Hypothalamus (tissue), 51 donors: ENCODE measurements at regions not wholly inside any gene's neighbourhood (a gene's known extent, or its start where the extent isn't known, plus 50 kb on each side); places are given as distances from the start of the nearest gene placed in this dataset.

ENCODE experiments used
- DNase-seq, 51 donors: peaks; one replicate each; lab custom pipeline; 2025; lab: John Stamatoyannopoulos, UW

DNA sequence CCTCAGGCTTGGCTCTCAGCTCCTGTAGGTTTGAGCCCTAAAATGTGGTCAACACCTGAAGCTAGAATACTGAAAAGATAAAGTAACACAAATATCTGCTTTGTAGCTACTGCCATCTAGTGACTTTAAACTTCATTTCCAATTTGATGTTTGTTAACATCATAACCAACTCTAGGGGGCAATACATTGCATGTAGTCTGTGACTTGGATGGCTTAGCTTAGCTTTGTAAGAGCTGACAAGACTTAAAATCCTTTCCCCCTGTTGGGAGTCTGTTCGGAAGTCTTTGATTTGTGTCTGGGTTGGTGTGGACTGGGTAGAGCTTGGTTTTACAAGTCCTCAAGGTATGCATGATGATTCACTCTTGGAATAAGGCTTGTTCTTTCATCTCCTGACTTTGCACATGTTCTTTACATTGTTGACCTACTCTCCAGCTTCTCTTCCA, 51.7 kb downstream of the SCN11A start:
- peak in 2 of 51 donors; percentile 7 to 47 for DNase-seq

DNA sequence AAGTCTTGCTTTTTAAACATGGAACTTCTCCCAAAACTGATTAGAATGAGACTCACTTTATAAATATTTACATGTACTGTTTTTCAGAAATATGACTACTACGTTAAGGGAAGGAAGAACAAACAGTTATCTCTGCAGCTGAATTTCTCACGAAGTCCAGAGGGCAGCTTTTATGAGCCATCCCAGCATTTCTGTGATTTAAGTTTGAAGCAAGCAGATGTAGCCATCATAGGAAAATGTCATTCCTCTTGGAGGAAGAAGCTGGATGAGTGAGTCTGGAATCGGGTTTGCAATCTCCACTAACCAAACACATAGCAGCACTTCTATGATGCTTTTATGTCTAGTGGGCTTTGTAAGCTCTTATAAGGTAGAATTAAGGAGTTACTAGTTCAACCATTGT, 53.7 kb downstream of the SCN11A start:
- DNase-seq = no peak

DNA sequence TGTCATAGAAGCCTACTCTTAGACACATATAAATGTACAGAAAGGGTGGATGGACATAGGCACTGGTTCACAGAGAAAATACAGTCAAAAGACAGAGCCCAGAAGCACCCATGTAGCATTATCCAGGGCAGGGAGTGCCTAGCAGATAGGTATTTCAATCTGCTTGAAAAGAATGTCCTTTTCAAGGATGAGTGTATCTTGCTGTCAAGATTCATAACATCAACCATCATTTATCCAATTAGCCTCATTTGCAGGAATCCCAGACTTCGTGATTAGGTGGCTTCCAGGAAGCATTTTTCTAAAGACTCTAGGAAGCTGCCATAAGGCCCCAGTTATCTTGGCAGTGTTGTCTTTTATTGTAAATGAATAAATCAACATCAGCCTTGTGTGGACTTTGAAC, 55.6 kb downstream of the SCN11A start:
- DNase-seq = no peak

DNA sequence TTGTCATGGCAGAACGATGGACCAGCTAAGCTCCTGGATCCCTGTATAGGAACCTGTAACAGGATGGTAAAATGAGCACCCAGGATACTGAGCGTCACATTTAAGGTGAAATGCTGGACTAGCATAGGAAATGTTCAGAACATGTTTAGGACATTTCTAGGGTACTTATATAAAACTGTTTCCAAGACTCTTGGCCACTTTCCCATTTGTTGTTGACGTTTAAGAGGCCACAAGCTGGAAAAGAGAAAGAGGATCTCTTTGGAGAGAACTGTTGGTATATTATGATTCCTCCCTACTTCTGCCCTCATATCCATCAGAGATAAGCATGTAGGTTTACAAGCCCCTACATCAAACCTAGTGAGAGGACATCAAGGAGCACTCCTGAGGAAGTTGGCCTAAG, 57.5 kb downstream of the SCN11A start:
- DNase-seq = no peak

DNA sequence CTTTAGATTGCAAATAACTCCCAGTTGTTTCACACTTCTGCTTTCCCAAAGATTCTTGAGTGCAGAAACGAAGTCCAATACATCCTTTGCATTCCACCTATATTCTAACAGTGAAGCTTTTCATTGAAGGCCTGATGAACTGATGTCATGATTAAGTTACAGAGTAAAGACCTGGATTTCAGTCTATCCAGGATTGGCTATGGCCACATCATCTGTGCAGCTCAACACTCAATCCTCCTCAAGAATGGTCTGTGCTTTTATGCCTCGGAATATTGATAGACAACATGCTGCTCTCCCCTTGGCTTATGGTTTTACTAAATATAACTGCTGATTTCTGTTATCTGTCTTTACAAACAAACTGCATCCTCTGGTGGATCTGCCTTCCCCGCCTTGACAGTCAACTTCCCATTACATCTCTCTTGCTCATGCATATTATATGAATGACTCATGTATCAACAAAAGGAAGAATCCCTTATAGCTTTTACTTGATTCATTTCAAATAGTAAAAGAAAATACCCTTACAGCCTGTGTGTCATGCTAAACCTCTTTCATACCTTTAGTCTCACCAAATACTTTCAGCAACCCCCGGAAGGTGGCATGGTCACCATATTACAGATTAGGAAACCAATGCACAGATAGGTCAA, 59.5 kb downstream of the SCN11A start:
- DNase-seq = no peak

DNA sequence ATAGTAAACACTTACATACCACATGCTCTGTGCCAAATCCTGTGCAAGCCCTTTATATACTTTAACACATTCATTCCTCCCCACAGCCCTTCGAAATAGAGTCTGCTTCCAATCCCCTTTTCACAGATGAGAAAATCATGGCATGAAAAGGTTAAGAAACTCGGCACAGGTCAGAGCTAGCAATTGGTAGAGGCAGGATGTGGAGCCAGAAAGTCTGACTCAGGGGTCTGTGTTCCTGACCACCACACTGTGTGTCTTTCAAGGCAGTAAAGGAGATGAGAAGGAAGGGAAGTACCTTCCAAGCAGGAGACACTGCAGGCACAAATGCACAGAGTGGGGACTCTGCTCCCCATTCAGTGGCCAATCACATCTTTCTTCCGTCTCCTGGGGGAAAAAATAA, 61.1 kb downstream of the SCN11A start:
- DNase-seq = no peak

DNA sequence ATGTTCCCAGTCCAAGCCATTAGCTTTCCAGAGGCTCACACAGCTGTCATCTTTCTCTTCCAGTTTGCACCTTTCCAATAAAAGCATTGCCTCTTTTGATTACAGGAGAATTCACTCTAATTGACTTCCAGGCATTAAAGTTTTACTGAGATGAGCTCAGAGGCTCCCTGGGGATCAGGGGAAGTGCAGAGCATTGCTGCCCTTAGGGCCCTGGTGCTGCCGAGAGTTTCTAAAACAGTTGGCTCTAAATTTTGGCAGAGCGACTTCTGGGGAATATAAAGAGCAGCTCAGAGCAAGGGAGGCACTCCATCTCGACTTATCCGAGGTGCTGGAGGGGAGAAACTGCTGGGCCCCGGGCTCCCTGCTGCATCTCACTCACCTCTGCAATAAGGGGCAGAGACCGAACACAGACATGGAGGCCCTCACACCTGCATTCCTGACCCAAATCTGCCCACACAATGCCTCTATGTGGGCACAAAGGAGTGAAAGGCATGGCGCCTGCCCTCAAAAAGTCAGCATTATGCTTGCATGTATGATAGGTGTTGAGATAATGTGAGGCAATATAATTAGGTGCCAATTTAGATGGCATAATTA, 61.7 kb downstream of the SCN11A start:
- DNase-seq = no peak

DNA sequence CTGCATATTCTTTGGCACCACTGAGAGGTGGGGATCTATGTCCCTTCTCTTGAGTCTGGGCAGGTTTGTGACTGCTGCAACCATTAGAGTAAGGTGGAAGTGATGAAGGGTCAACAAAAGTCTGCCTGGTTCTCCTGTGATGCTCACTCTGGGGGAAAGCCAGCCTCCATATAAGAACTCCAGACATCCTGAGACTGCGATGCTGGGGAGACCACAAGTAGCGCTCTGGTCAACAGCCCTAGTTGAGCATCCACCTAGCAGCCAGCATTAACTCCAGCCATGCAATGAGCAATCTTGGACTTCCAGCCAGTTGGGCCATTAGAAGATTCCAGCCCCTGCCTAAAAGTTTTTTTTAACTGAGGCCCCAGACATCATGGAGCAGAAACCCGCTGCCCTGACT, 62.8 kb downstream of the SCN11A start:
- no peak for DNase-seq

DNA sequence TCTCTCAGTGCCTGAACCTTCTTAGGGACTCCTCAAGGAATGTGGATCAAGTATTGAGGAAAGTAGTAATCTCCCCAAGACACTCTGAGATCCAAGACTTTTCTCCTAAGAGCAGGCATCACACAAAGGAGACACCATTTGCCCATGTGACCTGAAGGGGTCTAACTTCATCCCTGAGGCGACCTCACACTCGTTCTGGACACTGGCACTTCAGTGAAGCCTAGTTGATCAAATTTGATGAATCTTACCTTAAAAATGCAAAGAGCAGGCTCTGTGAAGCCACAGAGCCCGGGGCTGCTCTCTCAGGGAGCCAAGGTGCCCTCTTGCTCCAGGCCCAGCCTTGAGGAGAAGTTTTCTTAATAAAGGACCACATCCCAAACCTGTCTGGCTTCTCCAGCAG, 64.3 kb downstream of the SCN11A start:
- DNase-seq = no peak

DNA sequence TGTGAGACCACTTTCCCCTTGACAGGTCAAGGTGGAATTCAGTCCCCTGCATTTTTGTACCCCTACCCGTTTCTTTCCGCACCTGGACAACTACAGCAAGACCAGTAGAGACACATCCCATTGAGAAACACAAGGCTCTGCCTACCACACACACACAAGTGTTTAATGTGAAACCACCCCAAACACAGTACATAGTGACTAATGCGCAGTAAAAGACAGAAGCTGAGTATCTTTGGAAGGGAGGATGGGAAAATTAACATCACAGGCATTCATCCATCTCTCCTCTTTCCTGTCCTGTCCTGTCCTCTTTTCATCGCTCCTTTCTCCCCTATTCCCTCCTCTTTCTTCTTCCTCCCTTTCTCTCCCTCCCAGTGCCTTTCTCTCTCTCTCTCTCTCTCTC, 64.8 kb downstream of the SCN11A start:
- no peak for DNase-seq

DNA sequence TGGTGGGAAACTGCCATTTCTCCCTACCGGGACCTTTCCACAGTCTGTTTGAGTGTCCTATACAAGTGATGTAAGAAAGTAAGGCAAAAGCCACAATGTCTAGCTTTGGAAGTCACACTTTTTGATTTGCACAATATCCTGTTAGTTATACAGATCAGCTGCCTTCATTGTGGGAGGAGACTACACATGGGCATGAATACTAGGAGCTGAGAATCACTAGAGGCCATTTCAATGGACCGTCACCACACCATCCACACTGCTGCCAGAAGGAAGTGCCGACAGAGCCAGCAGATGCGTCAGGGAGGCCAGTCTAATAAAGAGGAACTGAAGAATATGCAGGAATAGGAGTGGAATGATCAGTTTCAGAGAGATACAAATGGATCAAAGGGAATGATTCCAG, 65.8 kb downstream of the SCN11A start:
- no peak for DNase-seq

DNA sequence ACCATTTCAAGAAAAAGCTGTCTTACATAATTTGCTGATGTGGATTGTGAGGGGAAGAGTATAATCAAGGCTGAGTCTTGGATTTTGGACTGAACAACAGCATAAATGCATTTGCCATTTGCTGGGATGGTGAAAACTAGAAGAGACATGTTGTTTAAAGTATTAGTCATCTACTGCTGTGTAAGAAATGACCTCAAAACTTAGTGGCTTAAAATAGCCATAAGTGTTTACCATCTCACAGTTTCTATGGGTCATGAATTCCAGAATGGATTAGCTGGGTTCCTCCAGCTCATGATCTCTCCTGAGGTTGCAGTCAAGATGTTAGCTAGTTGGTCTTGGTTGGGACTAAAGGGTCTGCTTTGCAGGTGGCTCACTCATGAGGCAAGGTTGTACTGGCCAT, 66.2 kb downstream of the SCN11A start:
- DNase-seq = no peak

DNA sequence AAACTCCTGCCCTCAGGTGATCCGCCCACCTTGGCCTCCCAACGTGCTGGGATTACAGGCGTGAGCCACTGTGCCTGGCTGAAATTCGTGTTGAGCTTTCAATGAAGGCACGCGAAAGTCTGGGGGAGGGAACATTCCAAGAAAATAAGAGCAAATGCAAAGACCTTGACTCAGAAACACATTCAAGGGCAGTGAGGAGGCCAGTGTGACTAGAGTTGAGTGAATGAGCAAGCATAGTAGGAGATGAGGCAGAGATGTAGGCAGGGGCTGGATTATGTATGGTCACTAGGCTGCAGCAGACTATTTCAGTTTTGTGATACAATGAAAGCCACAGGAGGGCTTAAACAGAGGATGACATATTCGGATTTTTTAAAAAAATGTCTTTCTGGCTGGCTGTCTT, 67.0 kb downstream of the SCN11A start:
- DNase-seq = no peak

DNA sequence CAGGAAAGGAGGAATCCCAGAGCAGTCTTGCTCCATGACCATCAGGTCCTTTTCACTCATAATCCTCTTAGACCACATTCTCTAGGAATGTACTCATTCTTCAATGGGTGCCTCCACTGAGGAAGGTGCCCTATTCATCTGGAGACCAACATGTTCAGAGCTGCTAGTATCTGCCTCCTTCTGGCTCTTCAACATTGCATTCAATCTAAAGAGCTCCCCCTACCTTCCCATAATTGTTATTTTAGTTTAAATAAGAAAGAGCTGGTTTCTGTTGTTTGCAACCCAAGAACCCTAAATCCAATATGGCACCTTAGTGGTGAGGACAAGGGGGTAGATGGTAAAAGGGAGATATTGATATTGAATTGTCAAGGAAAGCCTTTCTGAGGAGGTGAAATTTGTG, 67.6 kb downstream of the SCN11A start:
- DNase-seq = no peak

DNA sequence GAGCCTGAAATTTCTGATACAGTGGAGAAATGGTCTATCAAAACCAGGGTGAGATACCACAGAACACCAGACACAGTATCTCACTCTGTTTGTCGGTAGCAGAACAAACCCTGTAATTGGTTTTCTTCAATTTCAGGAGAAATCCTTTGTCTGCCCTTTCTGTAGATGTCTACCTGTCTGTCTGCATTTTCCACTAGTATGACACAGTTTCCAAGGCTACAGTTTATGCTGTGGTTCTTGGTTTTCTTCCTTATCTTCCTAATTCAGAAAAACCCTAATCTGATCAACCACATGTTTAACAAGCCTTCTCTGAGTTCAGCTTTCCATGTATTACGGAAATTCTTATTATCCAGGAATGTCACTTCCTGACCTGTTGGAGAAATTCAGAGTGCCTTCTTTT, 70.8 kb downstream of the SCN11A start:
- no peak for DNase-seq

DNA sequence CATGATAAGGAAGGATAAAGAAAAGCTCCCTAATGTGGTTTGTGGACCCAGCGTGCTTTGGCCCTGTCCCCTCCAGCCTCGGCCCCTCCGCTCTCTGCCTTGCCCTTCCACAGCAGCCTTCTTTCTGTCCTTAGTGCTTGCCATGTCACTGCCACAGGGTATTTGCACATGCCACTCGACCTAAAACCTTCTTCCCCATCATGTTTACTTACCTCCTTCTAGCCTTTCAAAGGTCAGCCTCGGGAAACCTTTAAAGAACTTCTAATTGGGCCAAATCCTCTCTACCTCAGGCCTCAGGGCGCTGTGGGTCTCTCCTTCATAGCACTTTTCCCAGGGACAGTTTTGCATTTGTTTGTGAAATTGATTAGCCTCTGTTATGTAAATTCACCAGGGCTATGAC, 73.0 kb downstream of the SCN11A start:
- DNase-seq = no peak

DNA sequence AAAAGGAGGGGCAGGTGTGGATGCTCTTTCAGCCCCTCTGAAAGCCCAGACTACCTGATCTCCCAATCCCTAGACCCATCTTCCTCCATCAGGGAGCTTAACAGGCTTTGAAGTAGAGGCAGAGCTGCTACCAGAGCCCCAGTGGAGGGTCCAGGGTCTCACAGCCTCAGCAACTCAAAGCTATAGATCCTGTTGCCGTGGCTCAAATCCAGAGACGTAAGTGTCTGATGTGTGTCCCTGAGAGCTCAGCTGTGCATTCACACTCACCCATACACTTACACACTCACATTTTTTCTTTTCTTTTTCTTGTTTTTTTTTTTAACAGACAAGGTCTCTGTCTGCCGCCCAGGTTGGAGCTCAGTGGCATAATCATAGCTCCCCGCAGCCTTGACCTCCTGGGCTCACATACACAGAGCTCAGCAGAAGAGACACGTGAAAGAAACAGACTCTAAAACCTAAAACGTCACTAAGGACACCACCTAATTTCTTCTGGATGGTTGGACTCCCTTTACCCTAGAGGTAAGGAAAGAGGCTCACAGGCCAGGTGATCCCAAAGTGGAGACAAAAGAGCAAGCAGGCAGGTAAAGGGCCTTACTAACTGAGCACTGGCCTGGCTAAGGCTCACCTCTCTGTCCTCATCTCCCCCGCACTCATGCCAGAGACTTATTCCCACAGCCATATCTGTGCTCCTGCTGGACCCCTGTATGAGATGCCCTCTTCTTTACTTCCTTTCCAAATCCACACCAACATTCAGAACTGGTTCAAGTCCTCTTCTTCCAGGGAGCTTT, 80.7 kb downstream of the SCN11A start:
- no peak for DNase-seq

DNA sequence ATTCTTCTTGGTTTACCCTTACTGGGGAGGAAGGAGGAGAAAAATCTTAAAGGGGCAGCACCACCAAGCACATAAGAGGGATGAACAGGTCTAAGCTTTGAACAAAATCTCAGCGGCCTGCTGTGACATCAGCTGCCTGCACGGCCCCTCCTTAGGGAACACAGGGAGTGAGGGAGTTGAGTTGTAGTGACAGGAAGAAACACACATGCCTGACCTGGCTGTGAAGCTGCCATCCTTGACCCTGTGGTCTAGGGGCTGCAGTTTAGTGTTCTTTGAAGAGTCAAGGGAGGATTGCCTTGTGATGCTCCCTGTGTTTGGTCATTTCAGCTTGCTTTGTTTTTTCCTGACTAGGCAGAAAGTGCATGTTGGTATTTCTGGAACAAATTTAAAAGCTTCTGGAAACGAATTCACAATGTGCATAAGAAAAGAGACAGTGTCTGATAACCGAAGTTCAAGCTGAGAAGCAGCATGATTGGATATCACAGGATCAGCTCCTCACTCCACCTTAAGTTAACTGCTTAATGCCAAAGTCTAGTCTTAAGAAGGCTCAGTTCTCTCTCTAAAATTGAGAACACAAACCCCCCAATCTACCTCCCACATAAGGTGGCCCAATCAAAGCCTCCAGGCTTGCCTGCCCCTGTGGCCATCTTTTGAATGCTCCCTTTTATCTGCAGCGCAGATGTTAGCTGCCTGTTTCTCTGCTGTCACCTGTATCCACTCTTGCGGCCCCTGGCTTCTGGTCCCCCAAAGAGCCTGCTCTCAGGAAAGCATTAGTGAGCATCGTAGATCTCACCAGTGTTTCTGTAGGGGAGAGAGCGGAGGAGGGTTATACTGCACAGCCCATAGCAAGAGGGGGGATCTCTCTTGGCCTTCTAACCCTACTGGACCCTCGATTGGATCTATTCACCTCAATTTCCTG, 82.2 kb downstream of the SCN11A start:
- DNase-seq = no peak

DNA sequence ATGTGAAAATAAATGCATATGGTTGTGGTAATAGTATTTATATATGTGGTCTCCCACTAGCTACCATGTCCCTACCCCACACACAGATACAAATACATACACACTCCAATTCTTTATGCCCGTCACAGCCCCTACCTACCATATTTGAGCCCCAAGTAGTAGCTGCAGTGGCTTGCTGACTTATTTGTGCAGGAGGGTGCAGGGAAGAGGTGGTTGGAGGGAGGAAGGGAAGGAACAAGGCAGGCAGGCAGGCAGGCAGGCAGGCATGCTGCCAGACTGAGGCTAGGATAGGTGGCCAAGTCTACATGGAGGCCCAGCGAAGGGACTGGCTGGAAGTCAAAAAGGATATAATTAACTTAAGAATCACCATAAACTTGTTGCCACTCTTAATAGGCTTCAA, 82.9 kb downstream of the SCN11A start:
- peak in 2 of 51 donors; percentile 1 to 3 for DNase-seq

DNA sequence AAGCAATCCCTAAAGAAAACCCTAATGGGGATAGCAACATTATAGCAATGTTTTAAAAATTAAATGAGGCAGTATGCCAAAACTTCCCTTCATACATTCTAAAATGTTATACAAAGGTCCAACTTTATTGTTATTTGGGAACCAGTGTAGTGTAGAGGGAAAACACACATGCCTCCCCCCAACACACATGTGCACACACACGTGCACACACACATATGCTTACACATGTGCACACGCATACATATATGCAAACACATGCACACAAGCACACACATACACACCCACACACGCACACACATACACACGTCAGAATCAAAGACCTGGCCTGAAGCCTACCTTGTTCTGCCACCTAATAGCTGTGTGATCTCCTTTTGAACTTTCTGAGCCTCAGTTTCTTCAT, 83.3 kb downstream of the SCN11A start:
- DNase-seq = no peak

DNA sequence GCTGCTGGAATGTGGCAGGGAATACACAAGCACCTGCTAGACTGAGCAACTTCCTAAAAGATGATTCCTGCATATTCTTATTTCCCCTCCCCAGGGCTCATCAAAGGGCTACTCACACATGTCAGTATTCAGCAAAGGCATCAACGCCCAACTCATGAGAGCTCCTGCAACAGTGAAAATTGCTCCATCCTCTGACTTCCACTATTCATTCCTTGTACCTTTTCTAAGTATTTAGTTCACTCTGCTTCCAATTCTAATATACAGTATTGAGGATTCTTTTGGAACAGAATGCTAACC, 84.1 kb downstream of the SCN11A start:
- DNase-seq = no peak
